Putamen (tissue), 1 donor: ENCODE measurements at regions not wholly inside any gene's neighbourhood (a gene's known extent, or its start where the extent isn't known, plus 50 kb on each side); places are given as distances from the start of the nearest gene placed in this dataset.
"Not testable (repeated sequence)": the region's sequence is repeated elsewhere in the genome, so short reads cannot be mapped to it uniquely, and the experiment has no call there.

Source experiments
- DNase-seq: peaks from one replicate; pipeline ENCODE4 v3.0.0-alpha.2; 2016; ENCODE audit warnings: low spot score

DNA sequence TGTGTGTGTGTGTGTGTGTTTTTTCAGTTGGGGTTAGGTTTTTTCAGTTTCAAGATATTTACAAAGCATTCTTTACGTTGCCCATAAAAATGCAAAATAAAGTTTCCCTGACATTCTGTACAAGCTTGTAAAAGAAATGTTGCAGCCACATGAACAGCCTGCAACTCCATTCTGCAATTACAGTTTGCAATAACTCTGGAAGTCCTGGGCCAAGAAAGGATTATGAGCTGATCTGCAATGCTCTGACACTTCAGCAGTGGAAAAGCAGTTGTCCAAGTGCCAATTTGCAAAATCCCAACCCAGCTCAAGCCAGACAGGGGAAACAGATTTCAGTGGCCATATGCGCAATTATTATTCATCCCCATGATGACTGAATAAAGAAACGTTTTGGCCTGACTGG lies 322.1 kb downstream of the MEX3B start:
- DNase-seq = no peak

DNA sequence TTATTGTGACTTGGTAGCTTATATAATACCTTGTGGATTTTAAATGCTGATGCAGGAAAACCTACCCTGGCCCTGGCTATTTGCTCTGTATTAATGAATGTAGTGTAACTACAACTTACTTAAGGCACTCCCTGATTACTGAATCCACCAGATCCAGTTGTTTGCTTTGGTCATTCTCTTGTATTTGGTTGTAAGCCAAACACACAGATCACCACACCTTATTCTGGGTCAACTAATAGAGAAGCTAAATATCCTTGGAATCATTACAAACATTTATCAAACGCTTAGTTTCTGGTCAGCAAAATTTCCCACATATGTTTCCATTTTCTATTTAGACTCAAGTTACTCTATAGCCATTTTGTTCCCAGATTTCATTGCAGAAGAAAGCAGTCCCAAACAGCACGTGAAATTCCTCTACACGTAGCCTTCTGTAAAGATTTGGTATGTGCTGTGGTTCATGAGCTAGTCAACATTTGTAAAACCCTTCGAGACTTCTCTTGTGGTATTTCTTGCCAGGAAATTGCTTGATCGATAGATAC lies 322.6 kb downstream of the MEX3B start:
- no peak for DNase-seq

- not testable (repeated sequence) for DNase-seq
These were observed 329.4 kb downstream of the MEX3B start for GRCh38 chr15:81716468-81716867.

- no peak for DNase-seq
These were observed 335.5 kb downstream of the MEX3B start for GRCh38 chr15:81710328-81710727.

GRCh38 chr15:81706816-81707346 lies 332.9 kb upstream of the TMC3 start:
- DNase-seq = not testable (repeated sequence)

DNA sequence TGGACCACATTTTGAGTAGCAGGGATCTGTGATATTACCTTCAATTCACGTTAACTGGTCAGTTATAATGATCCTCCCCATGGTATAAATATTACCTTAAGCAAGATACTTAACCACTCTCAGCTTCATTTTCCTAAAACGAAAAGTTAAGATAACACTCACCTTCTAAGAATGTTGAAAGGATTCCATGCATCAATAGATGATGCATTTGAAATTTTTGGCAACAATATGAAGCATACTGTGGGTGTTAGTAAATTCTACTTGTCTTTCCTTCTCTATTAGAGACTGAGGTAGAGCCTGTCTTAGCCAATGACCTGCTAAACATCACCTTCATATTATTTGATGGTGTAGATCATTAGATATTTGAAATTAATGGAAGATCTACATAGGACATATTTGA lies 331.7 kb upstream of the TMC3 start:
- DNase-seq = not testable (repeated sequence)

DNA sequence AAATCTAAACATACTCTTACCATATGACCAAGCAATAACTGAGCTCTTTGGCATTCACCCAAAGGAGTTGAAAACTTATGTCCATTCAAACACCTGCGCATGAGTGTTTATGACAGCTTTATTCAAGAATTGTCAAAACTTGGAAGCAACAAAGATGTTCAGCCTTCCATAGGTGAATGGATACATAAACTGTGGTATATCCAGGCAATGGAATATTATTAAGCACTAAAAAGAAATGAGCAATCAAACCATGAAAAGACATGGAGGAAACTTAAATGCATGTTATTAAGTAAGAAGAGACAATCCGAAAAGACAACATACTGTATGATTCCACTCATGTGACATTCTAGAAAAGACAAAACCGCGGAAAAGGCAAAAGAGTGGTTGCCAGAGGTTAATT lies 312.0 kb upstream of the TMC3 start:
- no peak for DNase-seq

DNA sequence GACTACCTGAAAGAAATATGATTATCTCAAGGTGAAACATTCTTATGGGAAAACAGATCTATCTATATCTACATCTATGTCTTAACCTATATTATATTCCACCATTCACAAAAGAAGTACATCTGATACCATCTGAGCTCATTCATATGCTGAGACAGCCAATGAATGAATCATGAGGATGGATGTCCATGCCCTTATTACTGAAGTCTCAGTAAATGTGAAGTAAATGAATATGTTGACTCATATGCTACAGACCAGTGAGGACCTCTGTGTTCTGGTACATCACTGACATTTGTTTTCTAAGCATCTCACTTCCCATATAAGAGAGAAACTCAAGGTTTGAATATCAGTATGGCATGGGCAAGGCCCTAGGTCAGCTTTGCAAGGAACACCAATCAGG lies 311.2 kb upstream of the TMC3 start:
- no peak for DNase-seq

DNA sequence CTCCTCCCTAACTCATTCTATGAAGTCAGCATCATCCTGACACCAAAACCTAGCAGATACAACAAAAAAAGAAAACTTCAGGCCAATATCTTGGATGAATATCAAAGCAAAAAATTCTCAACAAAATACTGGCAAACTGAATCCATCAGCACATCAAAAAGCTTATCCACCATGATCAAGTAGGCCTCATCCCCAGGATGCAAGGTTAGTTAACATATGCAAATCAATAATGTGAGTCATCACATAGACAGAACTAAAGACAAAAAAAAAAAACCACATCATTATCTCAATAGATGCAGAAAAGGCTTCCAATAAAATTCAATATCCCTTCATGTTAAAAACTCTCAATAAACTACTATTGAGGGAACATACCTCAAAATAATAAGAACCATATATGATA lies 306.8 kb upstream of the TMC3 start:
- DNase-seq = no peak

- DNase-seq = no peak
These were observed 292.8 kb upstream of the TMC3 start for GRCh38 chr15:81666839-81667238.

- DNase-seq = no peak
These were observed 287.0 kb upstream of the TMC3 start for GRCh38 chr15:81660976-81661375.

- DNase-seq = no peak
These were observed 279.2 kb upstream of the TMC3 start for GRCh38 chr15:81653259-81653658.

DNA sequence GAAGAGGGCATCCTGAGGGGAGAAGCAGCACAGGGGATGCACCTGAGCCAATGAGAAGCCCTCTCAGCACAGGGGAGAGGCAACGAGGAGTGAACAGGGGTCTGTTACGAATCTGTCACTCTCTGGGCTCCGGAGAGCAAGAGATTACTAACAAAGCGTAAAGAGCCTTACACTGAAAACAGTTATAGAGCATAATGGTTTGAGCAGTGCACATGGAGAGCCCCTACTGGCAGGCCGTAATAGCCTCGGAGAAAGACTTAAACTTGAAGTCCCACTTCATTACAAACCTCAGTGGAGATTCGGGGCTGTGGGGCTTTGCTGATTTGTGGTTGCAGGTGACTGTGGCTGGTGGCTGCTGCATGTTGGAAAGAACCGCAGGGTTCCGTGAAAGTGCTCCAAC lies 271.5 kb upstream of the TMC3 start:
- DNase-seq = no peak

DNA sequence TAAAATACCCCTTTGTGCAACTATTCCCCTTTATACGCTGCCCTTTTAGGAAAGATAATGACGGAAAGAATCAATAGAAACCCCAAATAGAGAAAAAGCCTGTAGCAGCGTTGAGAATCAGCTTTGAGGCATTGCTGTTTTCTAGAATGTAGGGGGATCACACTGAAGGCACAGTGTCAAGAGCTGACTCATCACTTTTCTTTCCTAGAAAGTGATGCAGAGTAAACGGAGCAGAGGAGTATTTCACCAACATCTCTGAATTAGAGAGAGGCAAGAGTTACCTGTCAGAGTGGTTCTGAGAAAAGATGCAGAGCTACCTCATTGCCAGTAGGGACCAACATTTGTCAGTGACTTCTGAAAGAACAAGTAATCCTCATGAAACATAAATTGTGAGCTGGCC lies 269.8 kb upstream of the TMC3 start:
- DNase-seq = no peak

- DNase-seq = no peak
These were observed 268.5 kb upstream of the TMC3 start for GRCh38 chr15:81642451-81642990.

GRCh38 chr15:81636064-81636463 lies 262.1 kb upstream of the TMC3 start:
- DNase-seq = not testable (repeated sequence)

DNA sequence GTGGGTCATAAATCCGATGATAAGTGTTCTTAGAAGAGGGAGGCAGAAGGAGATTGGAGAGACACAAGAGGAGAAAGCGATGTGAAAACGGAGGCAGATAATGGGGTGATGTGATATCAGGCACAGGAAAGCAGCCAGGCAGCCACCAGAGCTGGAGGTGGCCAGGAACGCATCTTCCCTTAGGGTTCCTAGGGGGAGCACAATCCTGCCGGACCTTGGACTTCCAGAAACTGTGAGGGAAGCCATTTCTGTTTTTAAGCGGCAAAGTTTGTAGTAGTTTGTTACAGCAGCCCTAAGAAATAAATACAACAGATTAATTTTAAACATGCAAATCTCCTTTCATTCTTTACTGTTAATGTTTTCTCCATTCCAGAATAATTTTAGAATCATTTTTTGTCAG lies 259.9 kb upstream of the TMC3 start:
- no peak for DNase-seq

- no peak for DNase-seq
These were observed 251.9 kb upstream of the TMC3 start for GRCh38 chr15:81625896-81626295.

DNA sequence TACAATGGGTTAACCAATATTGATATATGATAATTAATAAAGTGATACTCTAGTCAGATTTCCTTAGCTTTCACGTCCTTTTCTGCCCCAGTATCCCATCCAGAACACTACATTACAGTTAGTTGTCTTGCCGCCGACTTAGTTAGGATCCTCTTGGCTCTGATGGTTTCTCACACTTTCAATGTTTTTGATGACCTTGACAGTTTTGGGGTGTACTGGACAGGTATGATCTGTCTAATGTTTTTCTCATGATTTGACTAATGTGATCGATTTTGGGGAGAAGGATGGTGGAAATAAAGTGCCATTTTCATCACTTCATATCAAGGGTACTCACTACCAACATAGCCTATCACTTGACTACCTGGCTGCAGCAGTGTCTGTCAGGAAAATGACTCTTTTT lies 245.0 kb upstream of the TMC3 start:
- no peak for DNase-seq

DNA sequence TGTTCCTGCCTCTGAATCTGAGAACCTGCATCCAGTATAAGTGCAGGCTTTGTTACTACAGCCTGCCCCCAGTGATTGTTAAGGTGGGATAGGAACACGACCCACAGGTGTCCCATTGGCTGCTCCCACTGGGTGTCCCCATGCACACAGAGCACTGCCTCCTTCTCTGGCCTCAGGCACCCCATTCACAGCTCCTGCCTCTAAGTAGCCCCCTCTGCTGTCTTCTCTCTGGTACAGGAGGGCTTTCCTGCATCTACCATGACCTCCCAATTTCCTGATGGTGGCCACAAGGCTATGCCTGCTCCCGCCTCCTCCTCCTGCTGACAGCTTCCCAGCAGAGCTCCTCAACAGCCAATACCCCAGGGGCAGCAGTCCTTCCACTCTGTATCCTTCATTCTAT lies 238.6 kb upstream of the TMC3 start:
- no peak for DNase-seq

DNA sequence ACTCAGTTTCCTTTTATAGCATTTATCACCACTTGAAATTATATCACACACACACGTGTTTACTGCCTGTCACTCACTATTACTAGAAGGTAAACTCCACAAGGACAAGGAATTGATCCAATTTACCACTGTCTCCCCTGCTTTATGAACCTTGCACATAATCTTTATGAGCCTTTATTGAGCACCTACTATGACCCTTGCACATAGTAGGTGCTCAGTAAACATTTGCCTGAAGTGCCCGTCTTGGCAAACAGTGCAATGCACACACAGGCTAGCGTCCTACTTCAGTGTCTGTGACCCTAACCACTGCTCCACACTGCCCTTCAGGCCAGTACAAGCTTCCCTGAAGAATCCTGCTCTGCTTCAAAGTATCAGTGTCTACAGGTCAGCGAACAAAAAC lies 237.7 kb upstream of the TMC3 start:
- DNase-seq = no peak

DNA sequence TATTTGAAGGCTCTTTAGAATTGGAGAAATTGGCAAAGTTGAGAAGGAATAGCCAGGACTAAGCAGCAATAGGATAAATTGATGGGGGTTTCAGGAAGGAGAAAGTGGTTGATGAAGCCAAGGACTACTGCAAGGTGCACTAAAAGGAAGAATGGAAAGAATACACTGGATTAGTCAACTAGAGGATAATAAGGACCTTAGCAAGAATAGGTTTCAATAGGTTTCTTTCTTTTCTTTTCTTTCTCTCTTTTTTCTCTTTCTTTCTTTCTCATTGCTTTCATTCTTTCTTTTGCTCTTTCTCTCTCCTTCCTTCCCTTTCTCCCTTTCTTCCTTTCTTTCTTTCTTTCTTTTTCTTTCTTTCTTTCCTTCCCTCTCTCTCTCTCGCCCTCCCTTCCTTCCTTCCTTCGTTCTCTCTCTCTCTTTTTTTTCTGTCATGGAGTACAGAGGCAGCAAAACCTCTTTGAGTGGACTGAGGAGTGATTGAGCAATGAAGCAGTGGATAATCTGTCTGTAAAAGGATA lies 234.4 kb upstream of the TMC3 start:
- no peak for DNase-seq

- no peak for DNase-seq
These were observed 230.7 kb upstream of the TMC3 start for GRCh38 chr15:81604713-81605112.
